SK-N-SH treated with all-trans-retinoic acid at 6 μM for 48 hours (cell line): ENCODE measurements at regions not wholly inside any gene's neighbourhood (a gene's known extent, or its start where the extent isn't known, plus 50 kb on each side); places are given as distances from the start of the nearest gene placed in this dataset.

Source experiments
- ATAC-seq: fragments of 200-7000 bp; cut with Tn5 transposase; 3 replicates; pipeline ENCODE4 v1.9.1; 2020; ENCODE audit warnings: mild to moderate bottlenecking, moderate library complexity
- CSDC2 ChIP-seq: fragments of 250-450 bp; sonication (Bioruptor Pico); IDR thresholded peaks from 2 replicates; pipeline ENCODE4 v1.5.0; 2020; ENCODE audit warnings: mild to moderate bottlenecking, moderate library complexity
- ESRRG ChIP-seq: fragments of 250-450 bp; sonication (Bioruptor Pico); IDR thresholded peaks from 2 replicates; pipeline ENCODE4 v1.6.1; 2021; ENCODE audit warnings: mild to moderate bottlenecking
- GLIS3 ChIP-seq: fragments of 250-450 bp; sonication (Bioruptor Pico); IDR thresholded peaks from 2 replicates; pipeline ENCODE4 v1.5.0; 2020; ENCODE audit warnings: mild to moderate bottlenecking, moderate library complexity
- SNAI2 ChIP-seq: fragments of 250-450 bp; sonication (Bioruptor Pico); IDR thresholded peaks from 2 replicates; pipeline ENCODE4 v1.5.0; 2020; ENCODE audit warnings: mild to moderate bottlenecking, moderate library complexity
- TOX ChIP-seq: fragments of 250-450 bp; sonication (Bioruptor Pico); IDR thresholded peaks from 2 replicates; pipeline ENCODE4 v1.8.0; 2021; ENCODE audit warnings: mild to moderate bottlenecking, moderate library complexity, borderline replicate concordance
- ZFP3 ChIP-seq: fragments of 250-450 bp; sonication (Bioruptor Pico); IDR thresholded peaks from 2 replicates; pipeline ENCODE4 v1.5.0; 2020; ENCODE audit warnings: mild to moderate bottlenecking, moderate library complexity
- ZNF565 ChIP-seq: fragments of 450-650 bp; formaldehyde crosslinking; conservative IDR thresholded peaks from 2 replicates; pipeline ENCODE4 v1.5.0; 2020; ENCODE audit warnings: low read depth, mild to moderate bottlenecking, moderate library complexity
- ZNF8 ChIP-seq: fragments of 450-650 bp; formaldehyde crosslinking; IDR thresholded peaks from 2 replicates; pipeline ENCODE4 v1.5.0; 2020; ENCODE audit warnings: mild to moderate bottlenecking, moderate library complexity
- TF ChIP-seq, protein P1 (sequence below): fragments of 250-450 bp; sonication (Bioruptor Pico); IDR thresholded peaks from 2 replicates; pipeline ENCODE4 v1.5.0; 2020; ENCODE audit warnings: mild to moderate bottlenecking, moderate library complexity
- TF ChIP-seq, protein P2 (sequence below): fragments of 250-450 bp; sonication (Bioruptor Pico); IDR thresholded peaks from 2 replicates; pipeline ENCODE4 v1.5.1; 2021; ENCODE audit warnings: mild to moderate bottlenecking, moderate library complexity
- TF ChIP-seq, protein P3 (sequence below): fragments of 250-450 bp; sonication (Bioruptor Pico); IDR thresholded peaks from 2 replicates; pipeline ENCODE4 v1.8.0; 2021; ENCODE audit warnings: low read depth, mild to moderate bottlenecking, moderate library complexity, borderline replicate concordance
- TF ChIP-seq, protein P4 (sequence below): fragments of 250-450 bp; sonication (Bioruptor Pico); IDR thresholded peaks from 2 replicates; pipeline ENCODE4 v1.8.0; 2020; ENCODE audit warnings: mild to moderate bottlenecking, moderate library complexity, borderline replicate concordance
- TF ChIP-seq, protein P5 (sequence below): fragments of 250-450 bp; sonication (Bioruptor Pico); IDR thresholded peaks from 2 replicates; pipeline ENCODE4 v1.5.1; 2020; ENCODE audit warnings: low read depth, mild to moderate bottlenecking, moderate library complexity

DNA sequence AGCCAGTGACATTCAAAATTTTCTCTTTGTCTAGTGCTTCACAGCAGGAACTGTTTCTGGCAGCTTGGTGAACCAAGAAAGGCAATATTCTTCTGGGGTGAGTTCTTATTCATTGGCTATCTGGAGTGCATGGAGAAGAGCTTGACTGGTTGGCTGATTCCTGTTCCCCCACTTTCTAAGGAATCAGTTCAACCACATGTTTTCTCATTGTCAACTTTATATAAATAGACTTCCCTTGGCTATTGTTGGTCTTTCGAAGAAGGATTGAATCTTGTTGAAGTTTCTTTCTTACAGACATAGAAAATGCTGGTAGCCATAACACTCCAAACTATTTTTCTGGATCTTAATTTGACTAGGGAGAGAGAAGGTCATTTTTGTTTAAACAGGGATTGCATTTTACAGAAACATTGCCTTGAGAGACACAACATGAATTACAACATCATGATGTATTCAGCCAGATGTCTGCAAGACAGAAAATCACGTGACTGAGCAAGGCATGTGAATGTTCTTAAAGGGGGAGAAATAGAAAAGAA lies 85.2 kb downstream of the EDNRB start (continued):
- TF ChIP-seq, protein P1, sequence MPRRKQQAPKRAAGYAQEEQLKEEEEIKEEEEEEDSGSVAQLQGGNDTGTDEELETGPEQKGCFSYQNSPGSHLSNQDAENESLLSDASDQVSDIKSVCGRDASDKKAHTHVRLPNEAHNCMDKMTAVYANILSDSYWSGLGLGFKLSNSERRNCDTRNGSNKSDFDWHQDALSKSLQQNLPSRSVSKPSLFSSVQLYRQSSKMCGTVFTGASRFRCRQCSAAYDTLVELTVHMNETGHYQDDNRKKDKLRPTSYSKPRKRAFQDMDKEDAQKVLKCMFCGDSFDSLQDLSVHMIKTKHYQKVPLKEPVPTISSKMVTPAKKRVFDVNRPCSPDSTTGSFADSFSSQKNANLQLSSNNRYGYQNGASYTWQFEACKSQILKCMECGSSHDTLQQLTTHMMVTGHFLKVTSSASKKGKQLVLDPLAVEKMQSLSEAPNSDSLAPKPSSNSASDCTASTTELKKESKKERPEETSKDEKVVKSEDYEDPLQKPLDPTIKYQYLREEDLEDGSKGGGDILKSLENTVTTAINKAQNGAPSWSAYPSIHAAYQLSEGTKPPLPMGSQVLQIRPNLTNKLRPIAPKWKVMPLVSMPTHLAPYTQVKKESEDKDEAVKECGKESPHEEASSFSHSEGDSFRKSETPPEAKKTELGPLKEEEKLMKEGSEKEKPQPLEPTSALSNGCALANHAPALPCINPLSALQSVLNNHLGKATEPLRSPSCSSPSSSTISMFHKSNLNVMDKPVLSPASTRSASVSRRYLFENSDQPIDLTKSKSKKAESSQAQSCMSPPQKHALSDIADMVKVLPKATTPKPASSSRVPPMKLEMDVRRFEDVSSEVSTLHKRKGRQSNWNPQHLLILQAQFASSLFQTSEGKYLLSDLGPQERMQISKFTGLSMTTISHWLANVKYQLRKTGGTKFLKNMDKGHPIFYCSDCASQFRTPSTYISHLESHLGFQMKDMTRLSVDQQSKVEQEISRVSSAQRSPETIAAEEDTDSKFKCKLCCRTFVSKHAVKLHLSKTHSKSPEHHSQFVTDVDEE (CRISPR knock-in tag), result no peak
- TF ChIP-seq TOX (CRISPR knock-in tag), result no peak
- TF ChIP-seq SNAI2 (CRISPR knock-in tag), result no peak
- TF ChIP-seq ZNF8, result no peak
- TF ChIP-seq, protein P2, sequence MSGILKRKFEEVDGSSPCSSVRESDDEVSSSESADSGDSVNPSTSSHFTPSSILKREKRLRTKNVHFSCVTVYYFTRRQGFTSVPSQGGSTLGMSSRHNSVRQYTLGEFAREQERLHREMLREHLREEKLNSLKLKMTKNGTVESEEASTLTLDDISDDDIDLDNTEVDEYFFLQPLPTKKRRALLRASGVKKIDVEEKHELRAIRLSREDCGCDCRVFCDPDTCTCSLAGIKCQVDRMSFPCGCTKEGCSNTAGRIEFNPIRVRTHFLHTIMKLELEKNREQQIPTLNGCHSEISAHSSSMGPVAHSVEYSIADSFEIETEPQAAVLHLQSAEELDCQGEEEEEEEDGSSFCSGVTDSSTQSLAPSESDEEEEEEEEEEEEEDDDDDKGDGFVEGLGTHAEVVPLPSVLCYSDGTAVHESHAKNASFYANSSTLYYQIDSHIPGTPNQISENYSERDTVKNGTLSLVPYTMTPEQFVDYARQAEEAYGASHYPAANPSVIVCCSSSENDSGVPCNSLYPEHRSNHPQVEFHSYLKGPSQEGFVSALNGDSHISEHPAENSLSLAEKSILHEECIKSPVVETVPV, result no peak

DNA sequence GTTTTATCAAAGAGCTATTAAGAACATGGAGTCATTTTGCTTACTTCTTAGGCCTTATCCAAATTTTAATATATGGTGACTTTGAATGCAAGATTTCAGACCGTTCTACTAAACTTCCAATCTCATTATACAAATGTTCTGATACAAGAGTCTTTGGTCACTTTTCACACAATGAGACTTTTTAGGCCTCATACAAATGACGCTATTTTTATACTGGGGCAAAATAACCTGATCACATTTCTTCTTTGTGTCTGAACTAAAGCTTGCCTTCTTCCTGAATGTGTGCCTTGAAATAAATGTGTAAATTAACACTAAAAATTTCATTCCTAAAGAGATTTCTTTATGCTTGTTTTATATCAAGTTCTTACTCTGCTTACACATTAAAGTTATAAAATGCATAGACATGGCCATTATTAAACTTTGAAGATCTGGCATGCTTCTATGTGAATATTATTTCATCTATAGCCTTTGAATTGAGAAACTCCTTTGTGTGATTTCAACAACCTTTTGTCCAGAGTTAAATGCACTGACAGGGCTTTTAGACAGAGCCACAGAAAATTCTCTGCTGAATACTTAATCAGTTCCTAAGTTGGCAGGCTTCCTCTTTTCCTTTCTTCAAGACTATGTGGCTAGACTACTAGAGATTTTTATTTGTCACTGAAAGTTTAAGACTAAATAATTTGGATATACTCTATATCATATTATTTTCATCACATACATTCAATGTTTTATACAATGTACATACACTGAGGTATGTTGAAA lies 86.1 kb downstream of the EDNRB start:
- no peak for ATAC-seq
- no peak for TF ChIP-seq GLIS3 (CRISPR knock-in tag)
- TF ChIP-seq, protein P3, sequence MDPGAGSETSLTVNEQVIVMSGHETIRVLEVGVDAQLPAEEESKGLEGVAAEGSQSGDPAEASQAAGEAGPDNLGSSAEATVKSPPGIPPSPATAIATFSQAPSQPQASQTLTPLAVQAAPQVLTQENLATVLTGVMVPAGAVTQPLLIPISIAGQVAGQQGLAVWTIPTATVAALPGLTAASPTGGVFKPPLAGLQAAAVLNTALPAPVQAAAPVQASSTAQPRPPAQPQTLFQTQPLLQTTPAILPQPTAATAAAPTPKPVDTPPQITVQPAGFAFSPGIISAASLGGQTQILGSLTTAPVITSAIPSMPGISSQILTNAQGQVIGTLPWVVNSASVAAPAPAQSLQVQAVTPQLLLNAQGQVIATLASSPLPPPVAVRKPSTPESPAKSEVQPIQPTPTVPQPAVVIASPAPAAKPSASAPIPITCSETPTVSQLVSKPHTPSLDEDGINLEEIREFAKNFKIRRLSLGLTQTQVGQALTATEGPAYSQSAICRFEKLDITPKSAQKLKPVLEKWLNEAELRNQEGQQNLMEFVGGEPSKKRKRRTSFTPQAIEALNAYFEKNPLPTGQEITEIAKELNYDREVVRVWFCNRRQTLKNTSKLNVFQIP (CRISPR knock-in tag), result no peak

DNA sequence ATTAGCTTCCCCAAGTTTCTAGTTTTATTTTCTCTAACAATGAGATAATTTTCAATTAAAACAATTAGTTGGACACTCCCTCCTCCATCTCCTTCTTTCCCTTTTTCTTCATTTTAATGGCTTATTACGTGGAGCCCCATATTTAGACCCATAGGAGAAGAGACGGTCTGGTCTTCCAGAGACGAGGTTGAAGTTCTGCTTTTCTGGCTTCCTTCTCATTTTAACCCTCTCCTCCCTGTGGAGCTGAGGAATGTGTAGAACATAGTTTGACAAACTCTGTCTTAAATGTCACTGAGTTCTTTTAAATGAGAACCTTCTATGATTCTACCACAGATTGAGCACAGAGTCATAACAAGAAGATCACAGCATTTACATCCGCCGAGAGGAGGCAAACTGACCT lies 86.8 kb downstream of the EDNRB start:
- no peak for ATAC-seq

More for the DNA sequence above, 86.8 kb downstream of the EDNRB start:
- TF ChIP-seq ESRRG (CRISPR knock-in tag), result no peak
- TF ChIP-seq, protein P4, sequence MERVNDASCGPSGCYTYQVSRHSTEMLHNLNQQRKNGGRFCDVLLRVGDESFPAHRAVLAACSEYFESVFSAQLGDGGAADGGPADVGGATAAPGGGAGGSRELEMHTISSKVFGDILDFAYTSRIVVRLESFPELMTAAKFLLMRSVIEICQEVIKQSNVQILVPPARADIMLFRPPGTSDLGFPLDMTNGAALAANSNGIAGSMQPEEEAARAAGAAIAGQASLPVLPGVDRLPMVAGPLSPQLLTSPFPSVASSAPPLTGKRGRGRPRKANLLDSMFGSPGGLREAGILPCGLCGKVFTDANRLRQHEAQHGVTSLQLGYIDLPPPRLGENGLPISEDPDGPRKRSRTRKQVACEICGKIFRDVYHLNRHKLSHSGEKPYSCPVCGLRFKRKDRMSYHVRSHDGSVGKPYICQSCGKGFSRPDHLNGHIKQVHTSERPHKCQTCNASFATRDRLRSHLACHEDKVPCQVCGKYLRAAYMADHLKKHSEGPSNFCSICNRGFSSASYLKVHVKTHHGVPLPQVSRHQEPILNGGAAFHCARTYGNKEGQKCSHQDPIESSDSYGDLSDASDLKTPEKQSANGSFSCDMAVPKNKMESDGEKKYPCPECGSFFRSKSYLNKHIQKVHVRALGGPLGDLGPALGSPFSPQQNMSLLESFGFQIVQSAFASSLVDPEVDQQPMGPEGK (CRISPR knock-in tag), result no peak
- TF ChIP-seq, protein P5, sequence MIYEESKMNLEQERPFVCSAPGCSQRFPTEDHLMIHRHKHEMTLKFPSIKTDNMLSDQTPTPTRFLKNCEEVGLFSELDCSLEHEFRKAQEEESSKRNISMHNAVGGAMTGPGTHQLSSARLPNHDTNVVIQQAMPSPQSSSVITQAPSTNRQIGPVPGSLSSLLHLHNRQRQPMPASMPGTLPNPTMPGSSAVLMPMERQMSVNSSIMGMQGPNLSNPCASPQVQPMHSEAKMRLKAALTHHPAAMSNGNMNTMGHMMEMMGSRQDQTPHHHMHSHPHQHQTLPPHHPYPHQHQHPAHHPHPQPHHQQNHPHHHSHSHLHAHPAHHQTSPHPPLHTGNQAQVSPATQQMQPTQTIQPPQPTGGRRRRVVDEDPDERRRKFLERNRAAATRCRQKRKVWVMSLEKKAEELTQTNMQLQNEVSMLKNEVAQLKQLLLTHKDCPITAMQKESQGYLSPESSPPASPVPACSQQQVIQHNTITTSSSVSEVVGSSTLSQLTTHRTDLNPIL (CRISPR knock-in tag), result no peak
- TF ChIP-seq ZFP3 (CRISPR knock-in tag), result no peak
- TF ChIP-seq ZNF565, result no peak
- no peak for TF ChIP-seq CSDC2 (CRISPR knock-in tag)
- TF ChIP-seq, protein P1 (CRISPR knock-in tag), result no peak
- no peak for TF ChIP-seq TOX (CRISPR knock-in tag)
- TF ChIP-seq, protein P3 (CRISPR knock-in tag), result no peak
